ENCODE measurements at regions not wholly inside any gene's neighbourhood (a gene's known extent, or its start where the extent isn't known, plus 50 kb on each side); places are given as distances from the start of the nearest gene placed in this dataset.

- TF ChIP-seq, protein P1, sequence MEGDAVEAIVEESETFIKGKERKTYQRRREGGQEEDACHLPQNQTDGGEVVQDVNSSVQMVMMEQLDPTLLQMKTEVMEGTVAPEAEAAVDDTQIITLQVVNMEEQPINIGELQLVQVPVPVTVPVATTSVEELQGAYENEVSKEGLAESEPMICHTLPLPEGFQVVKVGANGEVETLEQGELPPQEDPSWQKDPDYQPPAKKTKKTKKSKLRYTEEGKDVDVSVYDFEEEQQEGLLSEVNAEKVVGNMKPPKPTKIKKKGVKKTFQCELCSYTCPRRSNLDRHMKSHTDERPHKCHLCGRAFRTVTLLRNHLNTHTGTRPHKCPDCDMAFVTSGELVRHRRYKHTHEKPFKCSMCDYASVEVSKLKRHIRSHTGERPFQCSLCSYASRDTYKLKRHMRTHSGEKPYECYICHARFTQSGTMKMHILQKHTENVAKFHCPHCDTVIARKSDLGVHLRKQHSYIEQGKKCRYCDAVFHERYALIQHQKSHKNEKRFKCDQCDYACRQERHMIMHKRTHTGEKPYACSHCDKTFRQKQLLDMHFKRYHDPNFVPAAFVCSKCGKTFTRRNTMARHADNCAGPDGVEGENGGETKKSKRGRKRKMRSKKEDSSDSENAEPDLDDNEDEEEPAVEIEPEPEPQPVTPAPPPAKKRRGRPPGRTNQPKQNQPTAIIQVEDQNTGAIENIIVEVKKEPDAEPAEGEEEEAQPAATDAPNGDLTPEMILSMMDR (conservative IDR thresholded peaks at IDR 0.05; ENCODE audit: low read length) = no peak
- no peak for TF ChIP-seq EZH2phosphoT487 (IDR thresholded peaks at IDR 0.05; ENCODE audit: borderline replicate concordance)
These were observed 172.4 kb upstream of the C11orf87 start for GRCh38 chr11:109249597-109249996.
